ENCODE measurements at regions not wholly inside any gene's neighbourhood (a gene's known extent, or its start where the extent isn't known, plus 50 kb on each side); places are given as distances from the start of the nearest gene placed in this dataset.

- Histone ChIP-seq H3K27me3 (ENCODE audit: control insufficient read depth, insufficient read depth, low read length) (no peaks in the 10 kb centered on the region), H3K27ac (ENCODE audit: low read depth, low read length) (no peak overlapping the region), H3K4me3 (ENCODE audit: low read depth, low read length) (no peak overlapping the region), H3K9me3 (ENCODE audit: control insufficient read depth, insufficient read depth, low read length) (no peaks in the 10 kb centered on the region)
- POLR2A ChIA-PET = no interaction called here
- DNase-seq (ENCODE audit: low read depth, low spot score) = no peak
- TF ChIP-seq, protein P1, sequence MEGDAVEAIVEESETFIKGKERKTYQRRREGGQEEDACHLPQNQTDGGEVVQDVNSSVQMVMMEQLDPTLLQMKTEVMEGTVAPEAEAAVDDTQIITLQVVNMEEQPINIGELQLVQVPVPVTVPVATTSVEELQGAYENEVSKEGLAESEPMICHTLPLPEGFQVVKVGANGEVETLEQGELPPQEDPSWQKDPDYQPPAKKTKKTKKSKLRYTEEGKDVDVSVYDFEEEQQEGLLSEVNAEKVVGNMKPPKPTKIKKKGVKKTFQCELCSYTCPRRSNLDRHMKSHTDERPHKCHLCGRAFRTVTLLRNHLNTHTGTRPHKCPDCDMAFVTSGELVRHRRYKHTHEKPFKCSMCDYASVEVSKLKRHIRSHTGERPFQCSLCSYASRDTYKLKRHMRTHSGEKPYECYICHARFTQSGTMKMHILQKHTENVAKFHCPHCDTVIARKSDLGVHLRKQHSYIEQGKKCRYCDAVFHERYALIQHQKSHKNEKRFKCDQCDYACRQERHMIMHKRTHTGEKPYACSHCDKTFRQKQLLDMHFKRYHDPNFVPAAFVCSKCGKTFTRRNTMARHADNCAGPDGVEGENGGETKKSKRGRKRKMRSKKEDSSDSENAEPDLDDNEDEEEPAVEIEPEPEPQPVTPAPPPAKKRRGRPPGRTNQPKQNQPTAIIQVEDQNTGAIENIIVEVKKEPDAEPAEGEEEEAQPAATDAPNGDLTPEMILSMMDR (IDR thresholded peaks at IDR 0.05; ENCODE audit: low read depth, low read length) = no peak
- CTCF ChIA-PET = no interaction called here
These were observed 702.4 kb upstream of the LRRC4C start for GRCh38 chr11:42161886-42162285.

DNA sequence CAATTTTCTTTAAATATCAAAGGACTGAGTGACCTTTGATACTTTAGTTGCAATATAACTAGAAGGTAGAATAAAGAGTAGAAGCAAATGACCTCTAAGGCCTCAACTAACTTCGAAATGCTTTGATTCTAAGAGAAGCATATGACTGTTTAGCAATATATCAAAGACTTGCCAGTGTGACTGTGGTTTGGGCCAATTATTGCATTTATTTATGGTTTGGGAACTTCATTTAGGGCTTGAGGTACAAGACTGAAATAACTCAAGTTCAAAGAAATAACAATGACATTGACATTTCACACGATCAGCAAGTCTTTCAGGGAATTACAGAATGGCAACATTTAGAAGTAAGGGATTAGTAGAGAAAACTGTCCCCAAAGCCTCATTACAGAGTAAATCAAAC is 709.7 kb upstream of the LRRC4C start:
- ChIA-PET CTCF (no interaction called here), POLR2A (no interaction called here)

GRCh38 chr11:42170601-42171000 is 711.1 kb upstream of the LRRC4C start:
- TF ChIP-seq, protein P1 (IDR thresholded peaks at IDR 0.05; ENCODE audit: low read depth, low read length) = no peak
- Histone ChIP-seq H3K27ac (ENCODE audit: low read depth, low read length) (no peak overlapping the region), H3K27me3 (ENCODE audit: control insufficient read depth, insufficient read depth, low read length) (no peaks in the 10 kb centered on the region), H3K4me3 (ENCODE audit: low read depth, low read length) (no peak overlapping the region), H3K9me3 (ENCODE audit: control insufficient read depth, insufficient read depth, low read length) (no peaks in the 10 kb centered on the region; the same call in 1 of the 2 replicates)
- no peak for DNase-seq (ENCODE audit: low read depth, low spot score)
- ChIA-PET CTCF (no interaction called here), POLR2A (no interaction called here)

More for the DNA sequence above, 709.7 kb upstream of the LRRC4C start:
- Histone ChIP-seq H3K27me3 (ENCODE audit: control insufficient read depth, insufficient read depth, low read length) (no peaks in the 10 kb centered on the region), H3K27ac (ENCODE audit: low read depth, low read length) (no peak overlapping the region), H3K9me3 (ENCODE audit: control insufficient read depth, insufficient read depth, low read length) (no peaks in the 10 kb centered on the region; the same call in 1 of the 2 replicates), H3K4me3 (ENCODE audit: low read depth, low read length) (no peak overlapping the region)
- TF ChIP-seq, protein P1 (IDR thresholded peaks at IDR 0.05; ENCODE audit: low read depth, low read length) = no peak
- DNase-seq (ENCODE audit: low read depth, low spot score) = no peak

- TF ChIP-seq, protein P1 (IDR thresholded peaks at IDR 0.05; ENCODE audit: low read depth, low read length) = no peak
- no peak overlapping the region for H3K4me3 ChIP-seq (ENCODE audit: low read depth, low read length)
- no peak overlapping the region for H3K27ac ChIP-seq (ENCODE audit: low read depth, low read length)
- DNase-seq (ENCODE audit: low read depth, low spot score) = no peak
- no peaks in the 10 kb centered on the region; the same call in 1 of the 2 replicates for H3K9me3 ChIP-seq (ENCODE audit: control insufficient read depth, insufficient read depth, low read length)
- ChIA-PET CTCF (no interaction called here), POLR2A (no interaction called here)
- H3K27me3 ChIP-seq (ENCODE audit: control insufficient read depth, insufficient read depth, low read length) = no peaks in the 10 kb centered on the region
These were observed 711.6 kb upstream of the LRRC4C start for GRCh38 chr11:42171046-42171445.

GRCh38 chr11:42172441-42172840 is 713.0 kb upstream of the LRRC4C start:
- DNase-seq (ENCODE audit: low read depth, low spot score) = no peak
- CTCF ChIA-PET = no interaction called here
- Histone ChIP-seq H3K27me3 (ENCODE audit: control insufficient read depth, insufficient read depth, low read length) (no peaks in the 10 kb centered on the region), H3K9me3 (ENCODE audit: control insufficient read depth, insufficient read depth, low read length) (no peaks in the 10 kb centered on the region; the same call in 1 of the 2 replicates), H3K27ac (ENCODE audit: low read depth, low read length) (no peak overlapping the region), H3K4me3 (ENCODE audit: low read depth, low read length) (no peak overlapping the region)
- POLR2A ChIA-PET = no interaction called here
- TF ChIP-seq, protein P1 (IDR thresholded peaks at IDR 0.05; ENCODE audit: low read depth, low read length) = no peak
